ENCODE measurements at regions not wholly inside any gene's neighbourhood (a gene's known extent, or its start where the extent isn't known, plus 50 kb on each side); places are given as distances from the start of the nearest gene placed in this dataset.

- no peak for TF ChIP-seq CTCF (IDR thresholded peaks at IDR 0.05)
- no peak for TF ChIP-seq POLR2A (IDR thresholded peaks at IDR 0.05)
- TF ChIP-seq POLR2AphosphoS5 (IDR thresholded peaks at IDR 0.05): no peak
These were observed 244.0 kb downstream of the BUB3 start for GRCh38 chr10:123398180-123398591.

All from sigmoid colon (tissue), 4 donors.